Astrocyte (in vitro differentiated cells and primary cell): ENCODE measurements at regions not wholly inside any gene's neighbourhood (a gene's known extent, or its start where the extent isn't known, plus 50 kb on each side); places are given as distances from the start of the nearest gene placed in this dataset.

Experiments used
- DNase-seq: peaks from one replicate; pipeline ENCODE4 v3.0.0-alpha.2; 2010; ENCODE audit warnings: low read depth
- FAIRE-seq: peaks from 2 replicates; lab custom pipeline; 2011; peaks lifted over from hg19 to GRCh38; lab: Jason Lieb, UNC
- H2AFZ ChIP-seq: 2 replicates; pipeline ENCODE4 v1.6.0; 2012; ENCODE audit warnings: low read depth, low read length, inconsistent platforms
- H3K27ac ChIP-seq: 2 replicates; pipeline ENCODE4 v1.5.1; 2011; ENCODE audit warnings: low read depth, low read length, inconsistent platforms
- H3K27me3 ChIP-seq: 2 replicates; pipeline ENCODE4 v1.6.0; 2011; ENCODE audit warnings: low read length, inconsistent platforms; ENCODE audit not compliant: insufficient read depth
- H3K36me3 ChIP-seq: 2 replicates; pipeline ENCODE4 v1.5.1; 2011; ENCODE audit warnings: low read length, inconsistent platforms; ENCODE audit not compliant: insufficient read depth
- H3K4me1 ChIP-seq: 2 replicates; pipeline ENCODE4 v1.5.1; 2011; ENCODE audit warnings: low read length, inconsistent platforms; ENCODE audit not compliant: insufficient read depth
- H3K4me2 ChIP-seq: 2 replicates; pipeline ENCODE4 v1.6.0; 2012; ENCODE audit warnings: low read length, inconsistent platforms
- H3K4me3 ChIP-seq: 2 replicates; pipeline ENCODE4 v1.5.1; 2011; ENCODE audit warnings: low read depth, mild to moderate bottlenecking, low read length, inconsistent platforms; ENCODE audit not compliant: insufficient read depth
- H3K79me2 ChIP-seq: 2 replicates; pipeline ENCODE4 v1.6.0; 2012; ENCODE audit warnings: mild to moderate bottlenecking, low read length, inconsistent platforms; ENCODE audit not compliant: insufficient read depth
- H3K9ac ChIP-seq: 2 replicates; pipeline ENCODE4 v1.6.0; 2012; ENCODE audit warnings: mild to moderate bottlenecking, low read length, inconsistent platforms
- H3K9me3 ChIP-seq: 2 replicates; pipeline ENCODE4 v1.5.1; 2012; ENCODE audit warnings: low read depth, mild to moderate bottlenecking, low read length, inconsistent platforms; ENCODE audit not compliant: insufficient read depth
- H4K20me1 ChIP-seq: 2 replicates; pipeline ENCODE4 v1.6.0; 2012; ENCODE audit warnings: low read length, inconsistent platforms; ENCODE audit not compliant: insufficient read depth
- H3K27ac Mint-ChIP-seq: one replicate; pipeline ENCODE4 v1.8.0; 2021; ENCODE audit warnings: mild to moderate bottlenecking, mixed read lengths; ENCODE audit not compliant: unreplicated experiment
- H3K27me3 Mint-ChIP-seq: one replicate; pipeline ENCODE4 v1.8.0; 2021; ENCODE audit warnings: low read depth, mixed read lengths; ENCODE audit not compliant: unreplicated experiment
- H3K36me3 Mint-ChIP-seq: one replicate; pipeline ENCODE4 v1.8.0; 2021; ENCODE audit warnings: low read depth, mixed read lengths; ENCODE audit not compliant: unreplicated experiment
- H3K4me1 Mint-ChIP-seq: one replicate; pipeline ENCODE4 v1.8.0; 2021; ENCODE audit warnings: low read depth, mixed read lengths; ENCODE audit not compliant: unreplicated experiment
- H3K4me3 Mint-ChIP-seq: one replicate; pipeline ENCODE4 v1.8.0; 2021; ENCODE audit warnings: mild to moderate bottlenecking, moderate library complexity, mixed read lengths; ENCODE audit not compliant: unreplicated experiment
- H3K9me3 Mint-ChIP-seq: one replicate; pipeline ENCODE4 v1.8.0; 2021; ENCODE audit warnings: mild to moderate bottlenecking, mixed read lengths; ENCODE audit not compliant: unreplicated experiment
- CTCF ChIP-seq: IDR thresholded peaks from 2 replicates; pipeline ENCODE4 v1.5.1; 2011; ENCODE audit warnings: low read depth, mild to moderate bottlenecking, inconsistent platforms, low read length, moderate library complexity; ENCODE audit not compliant: insufficient read depth
- EZH2 ChIP-seq: IDR thresholded peaks from 2 replicates; pipeline ENCODE4 v1.6.1; 2012; ENCODE audit warnings: mild to moderate bottlenecking, low read length, inconsistent platforms; ENCODE audit not compliant: insufficient read depth

DNA sequence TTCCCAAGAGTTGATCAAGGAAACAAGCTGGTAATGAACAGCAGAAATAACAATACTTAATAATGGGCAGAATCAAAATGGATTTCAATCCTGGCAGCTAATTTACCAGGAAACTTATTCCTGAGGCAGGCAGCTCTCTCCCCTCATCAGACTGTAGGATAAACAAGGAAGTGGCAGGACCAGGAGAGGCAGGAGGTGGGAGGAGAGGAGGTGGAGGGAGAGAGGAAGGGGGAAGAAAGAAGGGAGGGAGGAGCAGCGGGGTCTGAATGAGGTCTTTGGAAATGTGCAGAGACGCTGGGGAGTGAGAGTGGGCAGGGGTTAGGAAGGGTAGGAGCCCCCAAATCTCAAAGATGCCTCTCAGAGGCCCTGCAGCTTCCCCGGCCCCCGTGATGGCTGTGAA is 231.5 kb downstream of the BCOR start:
- Histone ChIP-seq H2AFZ (peak overlapping the region; percentile 10), H3K27ac (no peak overlapping the region)

GRCh38 chrX:39869846-39870601 is 227.7 kb downstream of the BCOR start:
- no peaks in the 10 kb centered on the region for H3K27me3 ChIP-seq

More for the DNA sequence above, 231.5 kb downstream of the BCOR start:
- Histone ChIP-seq H3K4me3 (no peak overlapping the region), H3K9me3 (no peaks in the 10 kb centered on the region), H3K27me3 (no peaks in the 10 kb centered on the region), H4K20me1 (no peaks in the 10 kb centered on the region), H3K9ac (no peak overlapping the region), H3K79me2 (no peaks in the 10 kb centered on the region), H3K4me2 (no peak overlapping the region), H3K4me1 (peaks cover 4% of the 10 kb centered on the region), H3K36me3 (no peaks in the 10 kb centered on the region)
- no peak overlapping the region for H3K27ac Mint-ChIP-seq
- no peaks in the 10 kb centered on the region for H3K27me3 Mint-ChIP-seq
- H3K36me3 Mint-ChIP-seq, result no peaks in the 10 kb centered on the region
- H3K4me1 Mint-ChIP-seq, result no peaks in the 10 kb centered on the region
- DNase-seq (no peak), FAIRE-seq (no peak)
- peaks cover 2% of the 10 kb centered on the region for H3K9me3 Mint-ChIP-seq
- TF ChIP-seq EZH2 (no peak), CTCF (no peak)
- H3K4me3 Mint-ChIP-seq, result no peak overlapping the region

More at GRCh38 chrX:39869846-39870601, 227.7 kb downstream of the BCOR start:
- Histone ChIP-seq H4K20me1 (no peaks in the 10 kb centered on the region), H3K27ac (no peak overlapping the region), H3K4me2 (peak overlapping the region; percentile 57), H3K4me1 (peaks cover 4% of the 10 kb centered on the region), H3K4me3 (no peak overlapping the region), H3K9me3 (no peaks in the 10 kb centered on the region), H3K9ac (no peak overlapping the region), H2AFZ (no peak overlapping the region), H3K79me2 (no peaks in the 10 kb centered on the region), H3K36me3 (no peaks in the 10 kb centered on the region)
- FAIRE-seq (peak; percentile 72), DNase-seq (peak; percentile 60)
- Mint-ChIP-seq H3K27me3 (peaks cover under 1% of the 10 kb centered on the region), H3K4me1 (no peaks in the 10 kb centered on the region), H3K27ac (no peak overlapping the region), H3K4me3 (no peak overlapping the region), H3K36me3 (no peaks in the 10 kb centered on the region), H3K9me3 (peaks cover 2% of the 10 kb centered on the region)
- no peak for TF ChIP-seq CTCF
- no peak for TF ChIP-seq EZH2
